Neural progenitor cell (in vitro differentiated cells): ENCODE measurements at regions not wholly inside any gene's neighbourhood (a gene's known extent, or its start where the extent isn't known, plus 50 kb on each side); places are given as distances from the start of the nearest gene placed in this dataset.

ENCODE experiments used
- DNase-seq: peaks from one replicate; pipeline ENCODE4 v3.0.0-alpha.2; 2016; ENCODE audit warnings: low spot score
- H2AFZ ChIP-seq: fragments of 200-600 bp; sonication (generic); replicated peaks from 2 replicates; pipeline ENCODE4 v1.6.1; 2016; ENCODE audit warnings: antibody characterized with exemption
- H3F3A ChIP-seq: fragments of 200-600 bp; sonication (generic); 2 replicates; pipeline ENCODE4 v1.6.1; 2016; ENCODE audit warnings: antibody characterized with exemption, low read depth
- H3K27ac ChIP-seq: fragments of 200-600 bp; sonication (generic); 2 replicates; pipeline ENCODE4 v1.5.1; 2016; ENCODE audit warnings: mild to moderate bottlenecking
- H3K27me3 ChIP-seq: fragments of 200-600 bp; sonication (generic); 2 replicates; pipeline ENCODE4 v1.6.1; 2016; ENCODE audit warnings: mild to moderate bottlenecking, moderate library complexity
- H3K36me3 ChIP-seq: fragments of 200-600 bp; sonication (generic); 2 replicates; pipeline ENCODE4 v1.5.1; 2016
- H3K4me1 ChIP-seq: fragments of 200-600 bp; sonication (generic); 2 replicates; pipeline ENCODE4 v1.6.1; 2016; ENCODE audit warnings: mixed run types
- H3K4me2 ChIP-seq: fragments of 200-600 bp; sonication (generic); 2 replicates; pipeline ENCODE4 v1.6.1; 2016
- H3K4me3 ChIP-seq: fragments of 200-600 bp; sonication (generic); 2 replicates; pipeline ENCODE4 v1.5.1; 2016
- H3K79me2 ChIP-seq: fragments of 200-600 bp; sonication (generic); 2 replicates; pipeline ENCODE4 v1.6.1; 2016; ENCODE audit warnings: low read depth
- H3K9ac ChIP-seq: fragments of 200-600 bp; sonication (generic); 2 replicates; pipeline ENCODE4 v1.6.1; 2016
- H3K9me3 ChIP-seq: fragments of 200-600 bp; sonication (generic); 2 replicates; pipeline ENCODE4 v1.5.1; 2016; ENCODE audit warnings: low read depth
- H4K20me1 ChIP-seq: fragments of 200-600 bp; sonication (generic); 2 replicates; pipeline ENCODE4 v1.6.1; 2016; ENCODE audit warnings: low read depth
- H3K27ac Mint-ChIP-seq: 3 replicates; pipeline ENCODE4 v1.8.0; 2021; ENCODE audit warnings: mixed read lengths
- H3K27me3 Mint-ChIP-seq: 2 replicates; pipeline ENCODE4 v1.8.0; 2022; ENCODE audit warnings: low read depth, mild to moderate bottlenecking, inconsistent platforms, moderate library complexity, mixed read lengths; ENCODE audit not compliant: insufficient read depth
- H3K36me3 Mint-ChIP-seq: 3 replicates; pipeline ENCODE4 v1.8.0; 2021; ENCODE audit warnings: mixed read lengths
- H3K4me1 Mint-ChIP-seq: 3 replicates; pipeline ENCODE4 v1.8.0; 2021; ENCODE audit warnings: mixed read lengths
- H3K4me3 Mint-ChIP-seq: 3 replicates; pipeline ENCODE4 v1.8.0; 2021; ENCODE audit warnings: mild to moderate bottlenecking, moderate library complexity, mixed read lengths
- H3K9me3 Mint-ChIP-seq: 3 replicates; pipeline ENCODE4 v1.8.0; 2020; ENCODE audit warnings: mixed read lengths
- CTCF ChIP-seq: fragments of 200-600 bp; sonication (generic); IDR thresholded peaks from 2 replicates; pipeline ENCODE4 v1.5.1; 2017; ENCODE audit warnings: antibody characterized with exemption, mild to moderate bottlenecking
- EZH2 ChIP-seq: fragments of 200-600 bp; sonication (generic); IDR thresholded peaks from 2 replicates; pipeline ENCODE4 v1.6.1; 2017; ENCODE audit warnings: antibody characterized with exemption, mild to moderate bottlenecking, moderate library complexity
- EZH2phosphoT487 ChIP-seq: fragments of 200-600 bp; sonication (generic); IDR thresholded peaks from 2 replicates; pipeline ENCODE4 v1.6.1; 2017; ENCODE audit warnings: antibody characterized with exemption

GRCh38 chr4:108393890-108394472 is 225.2 kb upstream of the LEF1 start:
- no peaks in the 10 kb centered on the region for H3K36me3 ChIP-seq
- no peak overlapping the region for H3K27ac ChIP-seq

GRCh38 chr4:108391701-108392455 is 223.1 kb upstream of the LEF1 start:
- Histone ChIP-seq H3K4me1 (peaks cover 38% of the 10 kb centered on the region), H4K20me1 (no peaks in the 10 kb centered on the region), H3K27me3 (no peaks in the 10 kb centered on the region), H3K4me3 (no peak overlapping the region), H2AFZ (no peak overlapping the region), H3K79me2 (no peaks in the 10 kb centered on the region), H3K36me3 (no peaks in the 10 kb centered on the region), H3K9ac (no peak overlapping the region), H3K4me2 (no peak overlapping the region), H3F3A (no peaks in the 10 kb centered on the region), H3K9me3 (no peaks in the 10 kb centered on the region), H3K27ac (no peak overlapping the region)
- Mint-ChIP-seq H3K36me3 (no peaks in the 10 kb centered on the region), H3K27me3 (no peaks in the 10 kb centered on the region), H3K9me3 (no peaks in the 10 kb centered on the region), H3K4me3 (no peak overlapping the region), H3K27ac (no peak overlapping the region), H3K4me1 (peaks cover 31% of the 10 kb centered on the region)
- TF ChIP-seq CTCF (no peak), EZH2phosphoT487 (no peak), EZH2 (no peak)
- DNase-seq: no peak

More at GRCh38 chr4:108393890-108394472, 225.2 kb upstream of the LEF1 start:
- H3K27me3 ChIP-seq: no peaks in the 10 kb centered on the region
- H3K4me1 ChIP-seq: peaks cover 56% of the 10 kb centered on the region
- H3K79me2 ChIP-seq: no peaks in the 10 kb centered on the region
- H3K4me3 ChIP-seq: peak overlapping the region; percentile 10
- H2AFZ ChIP-seq: no peak overlapping the region
- Mint-ChIP-seq H3K4me1 (peaks cover 26% of the 10 kb centered on the region), H3K9me3 (no peaks in the 10 kb centered on the region), H3K27me3 (no peaks in the 10 kb centered on the region), H3K4me3 (no peak overlapping the region), H3K27ac (no peak overlapping the region), H3K36me3 (no peaks in the 10 kb centered on the region)
- DNase-seq: peak; percentile 72
- H4K20me1 ChIP-seq: no peaks in the 10 kb centered on the region
- H3K4me2 ChIP-seq: peak overlapping the region; percentile 60
- H3K9ac ChIP-seq: no peak overlapping the region
- no peaks in the 10 kb centered on the region for H3F3A ChIP-seq
- TF ChIP-seq CTCF (peak; percentile 27), EZH2phosphoT487 (no peak), EZH2 (no peak)
- no peaks in the 10 kb centered on the region for H3K9me3 ChIP-seq

GRCh38 chr4:108385076-108385475 is 216.3 kb upstream of the LEF1 start:
- Histone ChIP-seq H3K79me2 (no peaks in the 10 kb centered on the region), H4K20me1 (no peaks in the 10 kb centered on the region), H3K4me1 (peaks cover 10% of the 10 kb centered on the region), H3F3A (no peaks in the 10 kb centered on the region), H3K9me3 (no peaks in the 10 kb centered on the region), H3K9ac (no peak overlapping the region), H3K27ac (no peak overlapping the region), H3K4me3 (no peak overlapping the region), H2AFZ (no peak overlapping the region), H3K36me3 (no peaks in the 10 kb centered on the region), H3K27me3 (no peaks in the 10 kb centered on the region), H3K4me2 (no peak overlapping the region)
- Mint-ChIP-seq H3K36me3 (no peaks in the 10 kb centered on the region), H3K4me3 (no peak overlapping the region), H3K4me1 (peaks cover 13% of the 10 kb centered on the region), H3K27ac (no peak overlapping the region), H3K27me3 (no peaks in the 10 kb centered on the region), H3K9me3 (peaks cover 3% of the 10 kb centered on the region)
- TF ChIP-seq EZH2phosphoT487: no peak
- no peak for TF ChIP-seq CTCF
- no peak for TF ChIP-seq EZH2
- DNase-seq: no peak
